GM19395 (cell line): ENCODE measurements at regions not wholly inside any gene's neighbourhood (a gene's known extent, or its start where the extent isn't known, plus 50 kb on each side); places are given as distances from the start of the nearest gene placed in this dataset.

Experiments used
- ATAC-seq: cut with Tn5 transposase; IDR thresholded peaks from one replicate; pipeline ENCODE4 v1.9.1; 2021; ENCODE audit warnings: mild to moderate bottlenecking, moderate library complexity; ENCODE audit not compliant: unreplicated experiment

- no peak for ATAC-seq
These were observed 1362.9 kb upstream of the FLRT2 start for GRCh38 chr14:84167026-84167425.

GRCh38 chr14:84180336-84180735 lies 1349.6 kb upstream of the FLRT2 start:
- no peak for ATAC-seq

GRCh38 chr14:84181072-84181471 lies 1348.9 kb upstream of the FLRT2 start:
- no peak for ATAC-seq

DNA sequence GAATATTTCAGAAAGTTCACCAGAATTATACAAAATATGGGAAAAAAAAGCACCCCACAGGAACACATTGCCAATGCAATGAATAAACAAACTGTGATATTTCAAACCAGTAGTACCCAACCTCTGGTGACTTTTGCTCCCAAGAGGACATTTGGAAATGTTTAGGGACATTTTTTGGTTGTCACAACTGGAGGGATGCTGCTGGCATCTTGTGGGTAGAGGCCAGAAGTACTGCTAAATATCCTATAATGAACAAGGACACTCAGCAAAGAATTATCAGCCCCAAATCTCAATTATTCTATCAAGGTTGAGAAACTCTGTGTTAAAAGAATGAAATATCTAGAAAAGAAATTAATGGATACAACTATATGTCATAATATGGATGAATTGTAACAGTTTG lies 1334.4 kb upstream of the FLRT2 start:
- no peak for ATAC-seq

DNA sequence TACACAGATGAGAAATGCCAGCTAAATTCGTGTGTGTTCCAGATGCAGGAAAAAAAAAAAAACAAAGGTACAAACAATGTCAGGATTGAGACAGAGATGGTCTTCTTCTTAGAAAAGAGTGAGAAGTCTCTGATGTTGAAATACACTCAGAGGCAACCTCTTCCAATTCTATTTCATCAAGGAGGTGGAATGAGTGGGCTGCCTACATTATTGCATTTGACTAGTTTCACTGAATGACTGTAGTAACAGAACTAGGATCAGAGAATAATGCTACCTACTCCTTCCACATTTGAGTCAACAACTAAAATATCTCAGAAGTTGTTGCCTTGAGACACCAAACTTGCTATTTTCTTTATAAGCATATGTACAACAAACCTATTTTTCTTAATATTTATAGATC lies 1332.2 kb upstream of the FLRT2 start:
- ATAC-seq: no peak

DNA sequence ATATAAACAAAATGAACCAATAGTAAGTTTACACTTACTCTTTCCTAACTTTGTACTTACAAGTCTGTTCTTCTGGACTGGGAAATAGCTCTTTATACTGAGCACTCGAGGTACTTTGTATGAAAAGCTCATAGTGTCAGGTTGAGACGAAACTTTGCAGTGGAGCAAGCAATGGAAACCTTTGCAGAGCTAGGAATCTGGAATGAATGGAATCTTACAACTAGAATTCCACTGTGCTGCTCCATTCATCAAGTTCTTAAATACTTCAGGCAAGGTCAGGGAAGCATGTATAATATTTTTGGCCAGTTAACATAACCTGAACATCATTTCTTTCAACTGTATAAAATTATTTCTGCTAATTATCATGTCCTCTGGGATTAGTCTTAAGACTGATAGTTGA lies 1327.5 kb upstream of the FLRT2 start:
- ATAC-seq: no peak

DNA sequence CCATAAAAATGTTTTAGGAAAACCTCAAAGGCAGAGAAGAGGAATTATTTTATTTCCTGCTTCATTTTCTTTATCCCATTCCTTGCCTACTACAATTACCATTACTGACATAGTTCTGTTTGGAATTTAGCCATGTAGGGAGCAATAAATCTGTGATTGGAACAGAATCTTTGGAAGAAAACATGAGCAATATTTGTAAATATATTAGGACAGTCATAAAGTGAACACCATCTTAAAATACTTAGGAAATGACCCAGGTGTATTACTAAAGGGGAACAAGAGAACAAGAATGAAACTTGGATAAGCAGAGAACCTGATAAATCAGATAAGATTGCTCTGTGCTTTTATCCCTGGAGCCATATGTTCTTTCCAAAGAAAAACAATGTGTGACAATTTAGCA lies 1326.0 kb upstream of the FLRT2 start:
- ATAC-seq: no peak

DNA sequence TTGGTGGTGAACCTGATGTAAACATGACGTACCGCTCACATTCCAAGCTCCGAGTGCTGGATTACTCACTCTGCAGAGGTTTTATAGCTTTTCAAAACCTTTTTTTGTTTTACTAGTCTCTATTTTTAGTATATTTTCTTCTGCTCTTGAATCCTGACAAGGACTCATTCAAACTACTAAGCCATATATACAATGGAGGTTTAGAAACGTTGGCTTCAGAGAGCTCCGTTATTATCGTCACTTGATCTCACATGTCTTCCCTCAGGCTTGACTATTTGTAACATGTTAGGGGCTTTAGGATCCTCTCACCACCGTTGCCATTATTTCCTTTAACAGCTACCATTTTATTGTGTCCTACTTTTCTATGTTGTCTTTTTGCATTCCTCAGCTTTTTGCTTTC lies 1321.5 kb upstream of the FLRT2 start:
- no peak for ATAC-seq

DNA sequence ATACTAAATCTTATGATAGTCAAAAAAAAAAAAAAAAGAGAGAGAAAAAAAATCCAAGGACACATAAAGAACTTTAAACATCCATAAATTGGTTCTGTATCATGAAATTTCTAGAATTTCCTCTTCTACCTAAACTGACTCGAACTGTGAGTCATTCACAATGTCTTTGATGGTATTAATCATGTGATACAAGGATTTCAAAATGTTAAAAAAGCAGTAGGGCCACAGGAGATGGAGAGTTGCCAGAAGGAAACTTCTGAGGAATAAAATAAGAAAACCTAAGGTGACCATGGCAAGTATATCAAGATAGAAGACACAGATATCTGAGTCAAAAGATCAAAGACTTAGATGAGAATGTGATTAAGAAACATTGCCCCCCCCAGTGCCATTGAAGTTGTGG lies 1320.9 kb upstream of the FLRT2 start:
- no peak for ATAC-seq

- no peak for ATAC-seq
These were observed 1312.9 kb upstream of the FLRT2 start for GRCh38 chr14:84217066-84217465.

DNA sequence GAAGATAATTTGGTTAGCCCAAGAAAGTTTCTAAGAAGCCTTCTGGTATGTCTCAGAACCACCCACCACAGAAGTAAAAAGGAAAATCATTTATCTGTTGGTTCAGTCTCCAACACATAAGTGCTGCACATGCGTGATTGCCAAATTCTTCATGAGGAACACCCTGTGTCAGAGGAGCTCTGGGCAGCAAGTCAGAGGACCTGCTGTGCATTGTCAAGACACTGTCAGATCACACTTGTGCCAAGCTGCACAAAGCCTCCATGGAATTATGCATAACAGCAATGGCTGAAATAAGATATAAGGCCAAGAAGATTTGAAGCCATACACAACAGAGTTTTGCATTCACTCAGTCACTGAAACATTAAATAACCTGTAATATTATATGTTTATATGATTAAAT lies 1304.7 kb upstream of the FLRT2 start:
- no peak for ATAC-seq

GRCh38 chr14:84228702-84229101 lies 1301.2 kb upstream of the FLRT2 start:
- ATAC-seq: no peak

- no peak for ATAC-seq
These were observed 1295.7 kb upstream of the FLRT2 start for GRCh38 chr14:84234281-84234680.

DNA sequence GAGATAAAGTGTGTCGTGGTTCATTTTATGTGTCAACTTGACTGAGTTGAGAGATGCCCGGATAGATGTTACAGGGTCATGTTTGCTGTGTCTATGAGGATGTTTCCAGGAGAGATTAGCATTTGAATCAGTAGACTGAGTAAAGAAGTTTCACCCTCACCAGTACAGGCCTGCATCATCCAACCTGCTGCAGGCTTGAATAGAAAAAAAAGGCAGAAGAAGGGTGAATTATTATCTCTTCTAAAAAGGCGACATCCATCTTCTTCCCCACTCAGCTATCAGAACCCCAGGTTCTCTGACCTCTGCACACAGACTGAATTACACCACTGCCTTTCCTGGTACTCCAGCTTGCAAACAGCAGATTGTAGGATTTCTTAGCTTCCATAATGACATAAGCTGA lies 1293.7 kb upstream of the FLRT2 start:
- ATAC-seq: no peak

DNA sequence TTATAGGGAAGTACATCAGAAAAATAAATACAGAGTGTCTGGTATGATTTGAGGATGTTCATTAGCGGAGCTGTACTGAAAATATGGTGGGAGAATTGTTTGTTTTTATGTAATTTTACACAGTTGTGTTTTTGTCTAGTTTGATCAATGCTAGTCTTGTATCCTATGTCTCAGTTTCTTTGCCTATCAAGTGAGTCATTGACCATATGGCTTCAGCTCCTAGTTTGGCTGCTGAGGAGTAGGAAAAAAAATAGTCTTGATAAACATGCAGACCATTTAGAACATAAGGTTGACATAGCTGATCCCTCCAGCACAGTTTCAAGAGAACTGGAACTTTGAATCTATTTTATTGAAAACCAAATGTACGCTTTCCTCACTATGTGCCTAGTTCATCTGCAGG lies 1292.1 kb upstream of the FLRT2 start:
- no peak for ATAC-seq

GRCh38 chr14:84247693-84248092 lies 1282.3 kb upstream of the FLRT2 start:
- no peak for ATAC-seq

GRCh38 chr14:84250893-84251292 lies 1279.1 kb upstream of the FLRT2 start:
- no peak for ATAC-seq

GRCh38 chr14:84251411-84252115 lies 1278.4 kb upstream of the FLRT2 start:
- no peak for ATAC-seq

GRCh38 chr14:84252706-84253105 lies 1277.2 kb upstream of the FLRT2 start:
- no peak for ATAC-seq

DNA sequence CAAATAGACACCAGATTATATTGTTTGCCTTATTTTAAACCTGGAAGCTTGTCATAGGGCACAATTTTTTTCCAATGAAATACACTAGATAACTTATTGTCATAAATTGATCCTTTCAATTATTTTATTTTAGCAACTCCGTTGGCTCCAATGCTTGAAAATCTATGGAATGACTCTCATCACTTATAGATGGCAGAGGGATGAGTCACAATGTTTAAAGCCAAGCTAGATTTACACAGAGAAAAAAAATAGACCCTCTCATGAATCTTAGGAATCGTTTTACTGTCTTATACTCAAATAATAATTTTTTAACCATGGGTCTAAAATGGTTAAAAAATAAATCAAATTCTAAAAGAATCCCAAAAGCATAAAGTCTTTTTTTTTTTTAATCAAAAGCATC lies 1276.6 kb upstream of the FLRT2 start:
- no peak for ATAC-seq

DNA sequence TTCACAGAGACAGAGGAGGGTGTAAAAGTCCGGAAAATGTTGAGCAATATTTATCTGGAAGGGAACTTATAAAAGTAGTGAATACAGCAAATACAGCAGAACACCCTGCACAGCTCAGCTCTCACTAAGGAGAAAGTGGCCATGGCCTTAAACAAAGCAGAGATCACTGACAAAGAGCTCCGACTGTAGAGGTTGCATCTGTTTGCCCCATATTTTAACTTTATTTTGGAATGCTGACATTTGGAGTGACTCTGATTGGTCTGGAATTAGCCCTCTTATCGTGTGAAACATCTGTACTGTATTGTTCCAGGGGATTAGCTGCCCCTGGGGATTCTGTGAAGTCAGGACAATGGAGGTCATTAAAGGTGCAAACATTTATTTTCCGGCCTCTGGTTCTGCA lies 1275.7 kb upstream of the FLRT2 start:
- ATAC-seq: no peak

- ATAC-seq: no peak
These were observed 1267.0 kb upstream of the FLRT2 start for GRCh38 chr14:84262932-84263331.

- ATAC-seq: no peak
These were observed 1257.6 kb upstream of the FLRT2 start for GRCh38 chr14:84272290-84272721.
